Spleen (tissue), 7 donors: ENCODE measurements at regions not wholly inside any gene's neighbourhood (a gene's known extent, or its start where the extent isn't known, plus 50 kb on each side); places are given as distances from the start of the nearest gene placed in this dataset.

ENCODE experiments used
- CTCF ChIP-seq, 11 experiments: fragments of 200-600 bp in 7 of 11; fragments of 450-650 bp in 4 of 11; sonication (generic) in 4 of 11; IDR thresholded peaks in 8 of 11; conservative IDR thresholded peaks in 3 of 11; 1 replicate in 7 of 11; 2 replicates in 4 of 11; pipeline versions ENCODE4 v1.4.0 to v1.8.0; 2016 to 2021; ENCODE audit warnings: antibody characterized with exemption in 11 of 11, inconsistent platforms in 4 of 11, mild to moderate bottlenecking in 1 of 11
- POLR2A ChIP-seq, 3 donors: fragments of 450-650 bp; IDR thresholded peaks; one replicate each; pipeline ENCODE4 v1.5.1; 2017; ENCODE audit warnings: antibody characterized with exemption in 3 of 3, mild to moderate bottlenecking in 1 of 3
- POLR2AphosphoS5 ChIP-seq, 3 donors: sonication (generic); formaldehyde crosslinking; IDR thresholded peaks; one replicate each; pipeline ENCODE4 v1.5.1; 2017; ENCODE audit warnings: antibody characterized with exemption in 3 of 3
- donor health status: DM: no; HTN: no; CAD: no; lungs with moderate emphysema.
- donor health status: DM: no; HTN: no; CAD: no.
- donor health status: DM: no; HTN: no; CAD: no.

DNA sequence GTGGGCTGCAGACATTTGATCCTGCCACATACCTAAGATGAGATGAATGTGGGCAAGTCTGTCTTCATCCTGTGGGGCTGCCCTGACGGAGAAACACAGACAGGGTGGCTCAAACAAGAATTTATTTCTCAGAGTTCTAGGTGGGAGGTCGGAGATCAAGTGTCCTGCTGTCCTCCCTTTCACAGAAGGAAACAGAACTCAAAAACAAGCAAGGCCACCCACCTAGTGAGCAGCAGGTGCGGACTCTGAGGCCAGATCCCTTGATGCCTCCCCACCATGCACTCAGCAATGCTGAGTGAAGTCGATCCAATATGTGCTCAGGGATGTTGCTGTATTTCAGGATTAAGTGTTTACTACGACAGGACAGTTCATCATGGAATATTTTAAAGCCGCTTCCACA, 63.0 kb upstream of the SNTG2 start:
- TF ChIP-seq POLR2AphosphoS5 (IDR thresholded peaks at IDR 0.05) (no peak), POLR2A (IDR thresholded peaks at IDR 0.05) (no peak), CTCF (IDR thresholded peaks at IDR 0.05 in 8 of 11, conservative IDR thresholded peaks at IDR 0.05 in 3 of 11) (no peak)
